Kasumi-1 (cell line): ENCODE measurements at regions not wholly inside any gene's neighbourhood (a gene's known extent, or its start where the extent isn't known, plus 50 kb on each side); places are given as distances from the start of the nearest gene placed in this dataset.

Experiments
- DNase-seq, 2 experiments: peaks; one replicate each; lab custom pipeline; 2025; lab: John Stamatoyannopoulos, UW

- DNase-seq = no peak
Measured at GRCh38 chr4:89422441-89422990, 114.9 kb upstream of the GPRIN3 start.

- no peak for DNase-seq
Measured at GRCh38 chr4:89420507-89420906, 112.9 kb upstream of the GPRIN3 start.

- no peak for DNase-seq
Measured at GRCh38 chr4:89419111-89419695, 111.6 kb upstream of the GPRIN3 start.

GRCh38 chr4:89416960-89417359 is 109.4 kb upstream of the GPRIN3 start:
- no peak for DNase-seq

GRCh38 chr4:89413518-89413917 is 105.9 kb upstream of the GPRIN3 start:
- no peak for DNase-seq

GRCh38 chr4:89411539-89412309 is 104.1 kb upstream of the GPRIN3 start:
- DNase-seq = no peak

- no peak for DNase-seq
Measured at GRCh38 chr4:89410687-89411086, 103.1 kb upstream of the GPRIN3 start.

GRCh38 chr4:89404530-89404929 is 96.9 kb upstream of the GPRIN3 start:
- DNase-seq = no peak

GRCh38 chr4:89403826-89404225 is 96.2 kb upstream of the GPRIN3 start:
- DNase-seq = no peak

- DNase-seq = no peak
Measured at GRCh38 chr4:89400287-89401035, 92.9 kb upstream of the GPRIN3 start.

- no peak for DNase-seq
Measured at GRCh38 chr4:89398644-89399043, 91.0 kb upstream of the GPRIN3 start.

GRCh38 chr4:89398146-89398545 is 90.5 kb upstream of the GPRIN3 start:
- DNase-seq = no peak

GRCh38 chr4:89397441-89397840 is 89.8 kb upstream of the GPRIN3 start:
- no peak for DNase-seq

- DNase-seq = no peak
Measured at GRCh38 chr4:89382439-89382838, 74.8 kb upstream of the GPRIN3 start.

- no peak for DNase-seq
Measured at GRCh38 chr4:89380980-89381379, 73.4 kb upstream of the GPRIN3 start.

GRCh38 chr4:89379511-89380044 is 72.0 kb upstream of the GPRIN3 start:
- DNase-seq = no peak

- DNase-seq = no peak
Measured at GRCh38 chr4:89373394-89373793, 65.8 kb upstream of the GPRIN3 start.

GRCh38 chr4:89371614-89372013 is 64.0 kb upstream of the GPRIN3 start:
- DNase-seq = no peak

GRCh38 chr4:89369581-89369980 is 62.0 kb upstream of the GPRIN3 start:
- DNase-seq = no peak

GRCh38 chr4:89368861-89369260 is 61.3 kb upstream of the GPRIN3 start:
- DNase-seq = no peak

GRCh38 chr4:89365776-89366175 is 58.2 kb upstream of the GPRIN3 start:
- no peak for DNase-seq

GRCh38 chr4:89365375-89365774 is 57.8 kb upstream of the GPRIN3 start:
- DNase-seq = no peak

- DNase-seq = no peak
Measured at GRCh38 chr4:89364541-89364940, 56.9 kb upstream of the GPRIN3 start.
